Activated T-helper 2 cell treated with anti-CD3 and anti-CD28 coated beads, Interferon-gamma antibody, Interleukin-2, Interleukin-4, amounts not matched to agents 10 μg/mL and 5 μg/mL and 100 μg/mL, durations not matched to agents 14 hours and 24 hours and 36 hours (primary cell): ENCODE measurements at regions not wholly inside any gene's neighbourhood (a gene's known extent, or its start where the extent isn't known, plus 50 kb on each side); places are given as distances from the start of the nearest gene placed in this dataset.

Experiments used
- DNase-seq: peaks from one replicate; pipeline ENCODE4 v3.0.0; 2021; ENCODE audit warnings: low spot score
- H3K27ac Mint-ChIP-seq: one replicate; pipeline ENCODE4 v1.8.0; 2021; ENCODE audit warnings: mixed read lengths
- H3K27me3 Mint-ChIP-seq: one replicate; pipeline ENCODE4 v1.8.0; 2021; ENCODE audit warnings: low read depth, mixed read lengths
- H3K36me3 Mint-ChIP-seq: one replicate; pipeline ENCODE4 v1.8.0; 2021; ENCODE audit warnings: low read depth, mixed read lengths
- H3K4me1 Mint-ChIP-seq: one replicate; pipeline ENCODE4 v1.8.0; 2021; ENCODE audit warnings: low read depth, mixed read lengths
- H3K4me3 Mint-ChIP-seq: one replicate; pipeline ENCODE4 v1.8.0; 2021; ENCODE audit warnings: low read depth, mild to moderate bottlenecking, moderate library complexity, mixed read lengths
- H3K9me3 Mint-ChIP-seq: one replicate; pipeline ENCODE4 v1.8.0; 2021; ENCODE audit warnings: mixed read lengths
- intact Hi-C: fragments of 100-400 bp; cut with micrococcal nuclease; formaldehyde crosslinking; loops from one replicate; pipeline ENCODE4 v1.15.1; 2023

- no peak for DNase-seq
- H3K36me3 Mint-ChIP-seq: no peaks in the 10 kb centered on the region
- no peak overlapping the region for H3K4me3 Mint-ChIP-seq
- no peak overlapping the region for H3K27ac Mint-ChIP-seq
- H3K9me3 Mint-ChIP-seq: no peaks in the 10 kb centered on the region
- H3K27me3 Mint-ChIP-seq: no peaks in the 10 kb centered on the region
- peaks cover 12% of the 10 kb centered on the region for H3K4me1 Mint-ChIP-seq
- intact Hi-C loops: no loop called here
Observed at GRCh38 chrX:39640866-39641265, 456.9 kb downstream of the BCOR start.

GRCh38 chrX:39642071-39642470 lies 455.7 kb downstream of the BCOR start:
- intact Hi-C loops: no loop called here
- Mint-ChIP-seq H3K4me3 (no peak overlapping the region), H3K27me3 (no peaks in the 10 kb centered on the region), H3K27ac (no peak overlapping the region), H3K4me1 (peaks cover 12% of the 10 kb centered on the region), H3K36me3 (no peaks in the 10 kb centered on the region), H3K9me3 (no peaks in the 10 kb centered on the region)
- DNase-seq: no peak

GRCh38 chrX:39643550-39643949 lies 454.2 kb downstream of the BCOR start:
- Mint-ChIP-seq H3K9me3 (no peaks in the 10 kb centered on the region), H3K27me3 (no peaks in the 10 kb centered on the region), H3K27ac (no peak overlapping the region), H3K4me1 (peaks cover 12% of the 10 kb centered on the region), H3K4me3 (no peak overlapping the region), H3K36me3 (no peaks in the 10 kb centered on the region)
- intact Hi-C loops: no loop called here
- no peak for DNase-seq

- Mint-ChIP-seq H3K36me3 (no peaks in the 10 kb centered on the region), H3K4me1 (peaks cover 12% of the 10 kb centered on the region), H3K27me3 (no peaks in the 10 kb centered on the region), H3K4me3 (no peak overlapping the region), H3K9me3 (no peaks in the 10 kb centered on the region), H3K27ac (peak overlapping the region; percentile 42)
- intact Hi-C loops: no loop called here
- DNase-seq: no peak
Observed at GRCh38 chrX:39645178-39645895, 452.4 kb downstream of the BCOR start.

GRCh38 chrX:39648548-39649254 lies 449.1 kb downstream of the BCOR start:
- DNase-seq: no peak
- Mint-ChIP-seq H3K36me3 (no peaks in the 10 kb centered on the region), H3K27me3 (no peaks in the 10 kb centered on the region), H3K9me3 (no peaks in the 10 kb centered on the region), H3K27ac (no peak overlapping the region), H3K4me3 (no peak overlapping the region), H3K4me1 (peaks cover 8% of the 10 kb centered on the region)
- intact Hi-C loops: no loop called here

GRCh38 chrX:39650768-39651347 lies 446.9 kb downstream of the BCOR start:
- no peak overlapping the region for H3K4me3 Mint-ChIP-seq
- H3K9me3 Mint-ChIP-seq: no peaks in the 10 kb centered on the region
- no peak overlapping the region for H3K27ac Mint-ChIP-seq
- H3K27me3 Mint-ChIP-seq: peaks cover 3% of the 10 kb centered on the region
- H3K36me3 Mint-ChIP-seq: no peaks in the 10 kb centered on the region
- peaks cover 4% of the 10 kb centered on the region for H3K4me1 Mint-ChIP-seq
- intact Hi-C loops: loop anchor here (10.0 kb wide), 1 partner anchor 74 kb away; no protein-coding TSS in a partner anchor
- DNase-seq: no peak

GRCh38 chrX:39652336-39652735 lies 445.4 kb downstream of the BCOR start:
- no peaks in the 10 kb centered on the region for H3K36me3 Mint-ChIP-seq
- no peak for DNase-seq
- peaks cover 3% of the 10 kb centered on the region for H3K27me3 Mint-ChIP-seq
- no peaks in the 10 kb centered on the region for H3K9me3 Mint-ChIP-seq
- no peak overlapping the region for H3K4me3 Mint-ChIP-seq
- H3K4me1 Mint-ChIP-seq: peaks cover 4% of the 10 kb centered on the region
- intact Hi-C loops: loop anchor here (10.0 kb wide), 1 partner anchor 72 kb away; no protein-coding TSS in a partner anchor
- no peak overlapping the region for H3K27ac Mint-ChIP-seq

GRCh38 chrX:39653691-39654090 lies 444.1 kb downstream of the BCOR start:
- Mint-ChIP-seq H3K27ac (no peak overlapping the region), H3K4me3 (no peak overlapping the region), H3K4me1 (peaks cover 4% of the 10 kb centered on the region), H3K36me3 (no peaks in the 10 kb centered on the region), H3K9me3 (no peaks in the 10 kb centered on the region), H3K27me3 (peaks cover 3% of the 10 kb centered on the region)
- intact Hi-C loops: loop anchor here (10.0 kb wide), 1 partner anchor 71 kb away; no protein-coding TSS in a partner anchor
- no peak for DNase-seq

GRCh38 chrX:39654183-39654925 lies 443.4 kb downstream of the BCOR start:
- no peak overlapping the region for H3K27ac Mint-ChIP-seq
- no peak for DNase-seq
- intact Hi-C loops: loop anchor here (10.0 kb wide), 1 partner anchor 70 kb away; no protein-coding TSS in a partner anchor
- peaks cover 4% of the 10 kb centered on the region for H3K4me1 Mint-ChIP-seq
- peaks cover 3% of the 10 kb centered on the region for H3K27me3 Mint-ChIP-seq
- no peaks in the 10 kb centered on the region for H3K36me3 Mint-ChIP-seq
- no peaks in the 10 kb centered on the region for H3K9me3 Mint-ChIP-seq
- H3K4me3 Mint-ChIP-seq: no peak overlapping the region

- no peak overlapping the region for H3K27ac Mint-ChIP-seq
Observed at GRCh38 chrX:39654952-39655351, 442.8 kb downstream of the BCOR start.

GRCh38 chrX:39661116-39661907 lies 436.4 kb downstream of the BCOR start:
- intact Hi-C loops: no loop called here
- H3K27me3 Mint-ChIP-seq: no peaks in the 10 kb centered on the region
- DNase-seq: no peak
- no peaks in the 10 kb centered on the region for H3K36me3 Mint-ChIP-seq
- no peaks in the 10 kb centered on the region for H3K4me1 Mint-ChIP-seq
- H3K4me3 Mint-ChIP-seq: no peak overlapping the region
- no peaks in the 10 kb centered on the region for H3K9me3 Mint-ChIP-seq
- H3K27ac Mint-ChIP-seq: no peak overlapping the region

More at GRCh38 chrX:39654952-39655351, 442.8 kb downstream of the BCOR start:
- peaks cover 4% of the 10 kb centered on the region for H3K4me1 Mint-ChIP-seq
- intact Hi-C loops: loop anchor here (10.0 kb wide), 1 partner anchor 70 kb away; no protein-coding TSS in a partner anchor
- H3K36me3 Mint-ChIP-seq: no peaks in the 10 kb centered on the region
- DNase-seq: no peak
- no peak overlapping the region for H3K4me3 Mint-ChIP-seq
- no peaks in the 10 kb centered on the region for H3K9me3 Mint-ChIP-seq
- peaks cover 3% of the 10 kb centered on the region for H3K27me3 Mint-ChIP-seq
